Colon (tissue), 2 donors: ENCODE measurements at regions not wholly inside any gene's neighbourhood (a gene's known extent, or its start where the extent isn't known, plus 50 kb on each side); places are given as distances from the start of the nearest gene placed in this dataset.

ENCODE experiments used
- FAIRE-seq: peaks from 2 replicates; lab custom pipeline; 2012; peaks lifted over from hg19 to GRCh38; lab: Jason Lieb, UNC
- donor health status: control.
- donor health status: control.

GRCh38 chr1:29520571-29521437 is 284.5 kb downstream of the PTPRU start:
- FAIRE-seq, result no peak

- FAIRE-seq, result no peak
Observed at GRCh38 chr1:29519788-29520110, 283.4 kb downstream of the PTPRU start.

GRCh38 chr1:29519108-29519787 is 282.9 kb downstream of the PTPRU start:
- FAIRE-seq, result no peak

- FAIRE-seq, result no peak
Observed at GRCh38 chr1:29518183-29518835, 282.0 kb downstream of the PTPRU start.

- FAIRE-seq, result no peak
Observed at GRCh38 chr1:29517251-29518086, 281.1 kb downstream of the PTPRU start.

- no peak for FAIRE-seq
Observed at GRCh38 chr1:29516063-29516820, 279.9 kb downstream of the PTPRU start.

GRCh38 chr1:29515170-29515955 is 279.0 kb downstream of the PTPRU start:
- FAIRE-seq, result no peak

GRCh38 chr1:29514361-29515169 is 278.2 kb downstream of the PTPRU start:
- FAIRE-seq, result no peak

- no peak for FAIRE-seq
Observed at GRCh38 chr1:29513357-29513756, 277.0 kb downstream of the PTPRU start.

GRCh38 chr1:29511436-29511835 is 275.1 kb downstream of the PTPRU start:
- no peak for FAIRE-seq

GRCh38 chr1:29508458-29509107 is 272.3 kb downstream of the PTPRU start:
- no peak for FAIRE-seq

GRCh38 chr1:29506678-29507225 is 270.4 kb downstream of the PTPRU start:
- FAIRE-seq, result no peak

GRCh38 chr1:29505532-29506220 is 269.4 kb downstream of the PTPRU start:
- no peak for FAIRE-seq

GRCh38 chr1:29504709-29505410 is 268.5 kb downstream of the PTPRU start:
- no peak for FAIRE-seq

GRCh38 chr1:29504196-29504595 is 267.9 kb downstream of the PTPRU start:
- FAIRE-seq, result no peak

GRCh38 chr1:29502911-29503840 is 266.9 kb downstream of the PTPRU start:
- no peak for FAIRE-seq
